ENCODE measurements at regions not wholly inside any gene's neighbourhood (a gene's known extent, or its start where the extent isn't known, plus 50 kb on each side); places are given as distances from the start of the nearest gene placed in this dataset.

DNA sequence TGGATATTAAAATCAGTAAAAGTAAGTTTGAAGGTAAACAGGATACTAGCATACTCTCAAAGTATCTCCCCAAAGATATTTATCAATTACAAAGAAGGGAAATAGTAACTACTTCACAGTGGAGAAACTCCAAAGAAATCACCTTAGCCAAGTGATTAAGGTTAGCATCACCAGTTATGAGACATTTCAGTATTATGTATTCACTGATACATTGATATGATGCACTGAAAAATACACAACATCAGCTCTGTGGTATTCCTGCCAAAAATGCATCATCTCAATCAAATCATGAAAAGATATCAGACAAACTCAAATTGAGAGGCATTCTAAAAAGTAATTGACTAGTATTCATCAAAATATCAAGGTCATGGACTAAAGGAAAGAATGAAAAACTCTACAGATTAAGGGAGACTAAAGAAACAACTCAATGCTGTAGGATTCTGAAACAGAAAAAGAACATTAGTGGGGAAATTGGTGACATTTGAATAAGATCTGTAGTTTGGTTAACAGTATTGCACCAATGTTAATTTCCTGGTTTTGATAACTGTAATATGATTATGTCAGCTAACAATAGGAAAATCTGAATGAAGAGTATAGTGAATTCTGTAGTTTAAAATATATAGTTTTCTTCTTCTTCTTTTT lies 215.4 kb downstream of the UACA start:
- no TSS peak for BruUV-seq (replicated peaks)
- peaks cover 1% of the 10 kb centered on the region for H3K27me3 ChIP-seq (replicated peaks; ENCODE audit: insufficient read depth, low read depth, low read length, poor library complexity)
- H3K4me3 ChIP-seq (ENCODE audit: low read depth, low read length, poor library complexity, severe bottlenecking), result no peak overlapping the region
- ChIA-PET POLR2A (ENCODE audit: low non-redundant PET) (no interaction called here), CTCF (no interaction called here)
- no peaks in the 10 kb centered on the region for H3K4me1 ChIP-seq (ENCODE audit: insufficient read depth, low read length, poor library complexity, severe bottlenecking)
- no peaks in the 10 kb centered on the region for H3K36me3 ChIP-seq (ENCODE audit: insufficient read depth, low read length, poor library complexity, severe bottlenecking)
- intact Hi-C loops (cut with micrococcal nuclease; ENCODE audit: unreplicated experiment), result no loop called here
- H3K9me3 ChIP-seq (ENCODE audit: low read depth, low read length, poor library complexity, severe bottlenecking), result no peaks in the 10 kb centered on the region
- TF ChIP-seq, protein P1, sequence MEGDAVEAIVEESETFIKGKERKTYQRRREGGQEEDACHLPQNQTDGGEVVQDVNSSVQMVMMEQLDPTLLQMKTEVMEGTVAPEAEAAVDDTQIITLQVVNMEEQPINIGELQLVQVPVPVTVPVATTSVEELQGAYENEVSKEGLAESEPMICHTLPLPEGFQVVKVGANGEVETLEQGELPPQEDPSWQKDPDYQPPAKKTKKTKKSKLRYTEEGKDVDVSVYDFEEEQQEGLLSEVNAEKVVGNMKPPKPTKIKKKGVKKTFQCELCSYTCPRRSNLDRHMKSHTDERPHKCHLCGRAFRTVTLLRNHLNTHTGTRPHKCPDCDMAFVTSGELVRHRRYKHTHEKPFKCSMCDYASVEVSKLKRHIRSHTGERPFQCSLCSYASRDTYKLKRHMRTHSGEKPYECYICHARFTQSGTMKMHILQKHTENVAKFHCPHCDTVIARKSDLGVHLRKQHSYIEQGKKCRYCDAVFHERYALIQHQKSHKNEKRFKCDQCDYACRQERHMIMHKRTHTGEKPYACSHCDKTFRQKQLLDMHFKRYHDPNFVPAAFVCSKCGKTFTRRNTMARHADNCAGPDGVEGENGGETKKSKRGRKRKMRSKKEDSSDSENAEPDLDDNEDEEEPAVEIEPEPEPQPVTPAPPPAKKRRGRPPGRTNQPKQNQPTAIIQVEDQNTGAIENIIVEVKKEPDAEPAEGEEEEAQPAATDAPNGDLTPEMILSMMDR (conservative IDR thresholded peaks at IDR 0.05; ENCODE audit: low read depth, low read length), result no peak
- TF ChIP-seq EZH2 (IDR thresholded peaks at IDR 0.05; ENCODE audit: borderline replicate concordance, low read depth, low read length, poor library complexity, severe bottlenecking), result no peak
- DNase-seq (ENCODE audit: low spot score), result no peak
- H3K27ac ChIP-seq (ENCODE audit: low read depth, low read length, poor library complexity, severe bottlenecking), result no peak overlapping the region

- no peak for TF ChIP-seq EZH2 (IDR thresholded peaks at IDR 0.05; ENCODE audit: borderline replicate concordance, low read depth, low read length, poor library complexity, severe bottlenecking)
- intact Hi-C loops (cut with micrococcal nuclease; ENCODE audit: unreplicated experiment), result no loop called here
- POLR2A ChIA-PET (ENCODE audit: low non-redundant PET), result no interaction called here
- H3K4me1 ChIP-seq (ENCODE audit: insufficient read depth, low read length, poor library complexity, severe bottlenecking), result no peaks in the 10 kb centered on the region
- H3K4me3 ChIP-seq (ENCODE audit: low read depth, low read length, poor library complexity, severe bottlenecking), result no peak overlapping the region
- H3K9me3 ChIP-seq (ENCODE audit: low read depth, low read length, poor library complexity, severe bottlenecking), result no peaks in the 10 kb centered on the region
- no peak overlapping the region for H3K27ac ChIP-seq (ENCODE audit: low read depth, low read length, poor library complexity, severe bottlenecking)
- CTCF ChIA-PET, result no interaction called here
- DNase-seq (ENCODE audit: low spot score), result no peak
- BruUV-seq (replicated peaks), result no TSS peak
- H3K36me3 ChIP-seq (ENCODE audit: insufficient read depth, low read length, poor library complexity, severe bottlenecking), result no peaks in the 10 kb centered on the region
- H3K27me3 ChIP-seq (replicated peaks; ENCODE audit: insufficient read depth, low read depth, low read length, poor library complexity), result peaks cover 4% of the 10 kb centered on the region
Observed at GRCh38 chr15:70545526-70545925, 217.8 kb downstream of the UACA start.

DNA sequence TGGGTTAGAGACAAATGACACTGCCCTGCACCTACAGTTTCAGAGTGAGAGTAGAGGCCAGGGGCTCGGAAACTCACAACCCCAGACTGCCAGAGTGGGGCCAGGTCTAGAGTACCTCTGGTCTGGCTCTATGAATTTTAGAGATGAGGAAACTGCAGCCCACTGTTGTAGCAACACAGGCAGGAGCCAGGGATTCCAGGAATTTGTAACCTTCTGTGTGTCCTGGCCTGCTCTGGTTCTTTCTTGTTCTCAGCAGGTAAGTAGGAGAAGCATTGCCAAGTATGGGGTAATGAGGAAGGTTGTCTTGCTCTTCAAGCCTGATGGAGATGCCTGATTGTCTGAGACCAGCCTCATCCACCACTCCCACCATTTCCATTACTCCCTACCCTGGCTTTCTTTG lies 221.8 kb downstream of the UACA start:
- CTCF ChIA-PET, result no interaction called here
- H3K4me1 ChIP-seq (ENCODE audit: insufficient read depth, low read length, poor library complexity, severe bottlenecking), result no peaks in the 10 kb centered on the region
- no TSS peak for BruUV-seq (replicated peaks)

More for the DNA sequence above, 221.8 kb downstream of the UACA start:
- Histone ChIP-seq H3K4me3 (ENCODE audit: low read depth, low read length, poor library complexity, severe bottlenecking) (no peak overlapping the region), H3K27ac (ENCODE audit: low read depth, low read length, poor library complexity, severe bottlenecking) (no peak overlapping the region), H3K36me3 (ENCODE audit: insufficient read depth, low read length, poor library complexity, severe bottlenecking) (no peaks in the 10 kb centered on the region), H3K9me3 (ENCODE audit: low read depth, low read length, poor library complexity, severe bottlenecking) (no peaks in the 10 kb centered on the region), H3K27me3 (replicated peaks; ENCODE audit: insufficient read depth, low read depth, low read length, poor library complexity) (peaks cover 4% of the 10 kb centered on the region)
- POLR2A ChIA-PET (ENCODE audit: low non-redundant PET), result no interaction called here
- intact Hi-C loops (cut with micrococcal nuclease; ENCODE audit: unreplicated experiment), result no loop called here
- no peak for TF ChIP-seq EZH2 (IDR thresholded peaks at IDR 0.05; ENCODE audit: borderline replicate concordance, low read depth, low read length, poor library complexity, severe bottlenecking)
- TF ChIP-seq, protein P1 (conservative IDR thresholded peaks at IDR 0.05; ENCODE audit: low read depth, low read length), result no peak
- no peak for DNase-seq (ENCODE audit: low spot score)

Measured in A673 (cell line).